ENCODE measurements at regions not wholly inside any gene's neighbourhood (a gene's known extent, or its start where the extent isn't known, plus 50 kb on each side); places are given as distances from the start of the nearest gene placed in this dataset.

- WGBS (ENCODE audit: insufficient coverage) = 90% methylated on average over 2 of the region's 4 CpGs
- Histone ChIP-seq H3K27me3 (ENCODE audit: control insufficient read depth, insufficient read depth, low read length) (no peaks in the 10 kb centered on the region), H3K9me3 (ENCODE audit: control insufficient read depth, insufficient read depth, low read length) (no peaks in the 10 kb centered on the region), H3K4me3 (ENCODE audit: low read depth, low read length) (no peak overlapping the region), H3K4me1 (ENCODE audit: control insufficient read depth, insufficient read depth, low read length) (no peaks in the 10 kb centered on the region), H3K27ac (ENCODE audit: low read depth, low read length) (no peak overlapping the region), H3K36me3 (ENCODE audit: control insufficient read depth, insufficient read depth, low read length) (no peaks in the 10 kb centered on the region)
- DNase-seq (ENCODE audit: low read depth in 4 of 6, low spot score in 6 of 6) = no peak
Observed at GRCh38 chr7:46750321-46750865, 829.3 kb upstream of the IGFBP3 start.

- H3K4me1 ChIP-seq (ENCODE audit: control insufficient read depth, insufficient read depth, low read length) = no peaks in the 10 kb centered on the region
- 20% methylated on average over 1 of the region's 6 CpGs for WGBS (ENCODE audit: insufficient coverage)
- no peaks in the 10 kb centered on the region for H3K27me3 ChIP-seq (ENCODE audit: control insufficient read depth, insufficient read depth, low read length)
- H3K27ac ChIP-seq (ENCODE audit: low read depth, low read length) = no peak overlapping the region
- H3K4me3 ChIP-seq (ENCODE audit: low read depth, low read length) = no peak overlapping the region
- no peaks in the 10 kb centered on the region for H3K36me3 ChIP-seq (ENCODE audit: control insufficient read depth, insufficient read depth, low read length)
- H3K9me3 ChIP-seq (ENCODE audit: control insufficient read depth, insufficient read depth, low read length) = no peaks in the 10 kb centered on the region
- no peak for DNase-seq (ENCODE audit: low read depth in 4 of 6, low spot score in 6 of 6)
Observed at GRCh38 chr7:46747869-46748576, 827.0 kb upstream of the IGFBP3 start.

- no peaks in the 10 kb centered on the region for H3K27me3 ChIP-seq (ENCODE audit: control insufficient read depth, insufficient read depth, low read length)
- DNase-seq (ENCODE audit: low read depth in 4 of 6, low spot score in 6 of 6) = no peak
- H3K36me3 ChIP-seq (ENCODE audit: control insufficient read depth, insufficient read depth, low read length) = no peaks in the 10 kb centered on the region
- H3K27ac ChIP-seq (ENCODE audit: low read depth, low read length) = no peak overlapping the region
- no peak overlapping the region for H3K4me3 ChIP-seq (ENCODE audit: low read depth, low read length)
- H3K9me3 ChIP-seq (ENCODE audit: control insufficient read depth, insufficient read depth, low read length) = no peaks in the 10 kb centered on the region
- 93% methylated on average over 8 of the region's 13 CpGs for WGBS (ENCODE audit: insufficient coverage)
- H3K4me1 ChIP-seq (ENCODE audit: control insufficient read depth, insufficient read depth, low read length) = no peaks in the 10 kb centered on the region
Observed at GRCh38 chr7:46746695-46747687, 825.9 kb upstream of the IGFBP3 start.

GRCh38 chr7:46745707-46746090 is 824.6 kb upstream of the IGFBP3 start:
- WGBS (ENCODE audit: insufficient coverage) = no CpG with 5 or more reads among the region's 3 CpGs
- H3K4me1 ChIP-seq (ENCODE audit: control insufficient read depth, insufficient read depth, low read length) = no peaks in the 10 kb centered on the region
- H3K27ac ChIP-seq (ENCODE audit: low read depth, low read length) = no peak overlapping the region
- H3K27me3 ChIP-seq (ENCODE audit: control insufficient read depth, insufficient read depth, low read length) = no peaks in the 10 kb centered on the region
- no peaks in the 10 kb centered on the region for H3K9me3 ChIP-seq (ENCODE audit: control insufficient read depth, insufficient read depth, low read length)
- H3K36me3 ChIP-seq (ENCODE audit: control insufficient read depth, insufficient read depth, low read length) = no peaks in the 10 kb centered on the region
- no peak for DNase-seq (ENCODE audit: low read depth in 4 of 6, low spot score in 6 of 6)
- H3K4me3 ChIP-seq (ENCODE audit: low read depth, low read length) = no peak overlapping the region

GRCh38 chr7:46744957-46745706 is 824.1 kb upstream of the IGFBP3 start:
- H3K4me1 ChIP-seq (ENCODE audit: control insufficient read depth, insufficient read depth, low read length) = no peaks in the 10 kb centered on the region
- no peaks in the 10 kb centered on the region for H3K36me3 ChIP-seq (ENCODE audit: control insufficient read depth, insufficient read depth, low read length)
- no peak overlapping the region for H3K4me3 ChIP-seq (ENCODE audit: low read depth, low read length)
- no peak overlapping the region for H3K27ac ChIP-seq (ENCODE audit: low read depth, low read length)
- no peak for DNase-seq (ENCODE audit: low read depth in 4 of 6, low spot score in 6 of 6)
- H3K27me3 ChIP-seq (ENCODE audit: control insufficient read depth, insufficient read depth, low read length) = no peaks in the 10 kb centered on the region
- H3K9me3 ChIP-seq (ENCODE audit: control insufficient read depth, insufficient read depth, low read length) = no peaks in the 10 kb centered on the region
- 75% methylated on average over 2 of the region's 6 CpGs for WGBS (ENCODE audit: insufficient coverage)

- H3K4me3 ChIP-seq (ENCODE audit: low read depth, low read length) = no peak overlapping the region
- no peaks in the 10 kb centered on the region for H3K27me3 ChIP-seq (ENCODE audit: control insufficient read depth, insufficient read depth, low read length)
- WGBS (ENCODE audit: insufficient coverage) = 79% methylated on average over 5 of the region's 6 CpGs
- H3K27ac ChIP-seq (ENCODE audit: low read depth, low read length) = peak overlapping the region; percentile 19
- peak in 1 of 6 donors; percentile 28 for DNase-seq (ENCODE audit: low read depth in 4 of 6, low spot score in 6 of 6)
- H3K36me3 ChIP-seq (ENCODE audit: control insufficient read depth, insufficient read depth, low read length) = no peaks in the 10 kb centered on the region
- no peaks in the 10 kb centered on the region for H3K9me3 ChIP-seq (ENCODE audit: control insufficient read depth, insufficient read depth, low read length)
- no peaks in the 10 kb centered on the region for H3K4me1 ChIP-seq (ENCODE audit: control insufficient read depth, insufficient read depth, low read length)
Observed at GRCh38 chr7:46742601-46743000, 821.5 kb upstream of the IGFBP3 start.

GRCh38 chr7:46741938-46742540 is 821.0 kb upstream of the IGFBP3 start:
- no peaks in the 10 kb centered on the region for H3K27me3 ChIP-seq (ENCODE audit: control insufficient read depth, insufficient read depth, low read length)
- 83% methylated on average over 1 of the region's 4 CpGs for WGBS (ENCODE audit: insufficient coverage)
- no peaks in the 10 kb centered on the region for H3K36me3 ChIP-seq (ENCODE audit: control insufficient read depth, insufficient read depth, low read length)
- H3K27ac ChIP-seq (ENCODE audit: low read depth, low read length) = peak overlapping the region; percentile 19
- H3K4me3 ChIP-seq (ENCODE audit: low read depth, low read length) = no peak overlapping the region
- H3K4me1 ChIP-seq (ENCODE audit: control insufficient read depth, insufficient read depth, low read length) = no peaks in the 10 kb centered on the region
- H3K9me3 ChIP-seq (ENCODE audit: control insufficient read depth, insufficient read depth, low read length) = no peaks in the 10 kb centered on the region
- peak in 1 of 6 donors; percentile 31 for DNase-seq (ENCODE audit: low read depth in 4 of 6, low spot score in 6 of 6)

GRCh38 chr7:46741181-46741580 is 820.1 kb upstream of the IGFBP3 start:
- WGBS (ENCODE audit: insufficient coverage) = 95% methylated on average over 4 of the region's 9 CpGs
- Histone ChIP-seq H3K36me3 (ENCODE audit: control insufficient read depth, insufficient read depth, low read length) (no peaks in the 10 kb centered on the region), H3K9me3 (ENCODE audit: control insufficient read depth, insufficient read depth, low read length) (no peaks in the 10 kb centered on the region), H3K4me3 (ENCODE audit: low read depth, low read length) (no peak overlapping the region), H3K4me1 (ENCODE audit: control insufficient read depth, insufficient read depth, low read length) (no peaks in the 10 kb centered on the region), H3K27me3 (ENCODE audit: control insufficient read depth, insufficient read depth, low read length) (no peaks in the 10 kb centered on the region), H3K27ac (ENCODE audit: low read depth, low read length) (no peak overlapping the region)
- DNase-seq (ENCODE audit: low read depth in 4 of 6, low spot score in 6 of 6) = no peak

All from spinal cord (tissue), 9 donors.